Fibroblast of the aortic adventitia (primary cell): ENCODE measurements at regions not wholly inside any gene's neighbourhood (a gene's known extent, or its start where the extent isn't known, plus 50 kb on each side); places are given as distances from the start of the nearest gene placed in this dataset.

Experiments
- DNase-seq: peaks from one replicate; pipeline ENCODE4 v3.0.0-alpha.2; 2010; ENCODE audit warnings: low read depth
- H3K4me3 ChIP-seq: 2 replicates; pipeline ENCODE4 v1.5.1; 2011; ENCODE audit warnings: low read depth, mild to moderate bottlenecking, control low read depth, low read length, moderate library complexity
- CTCF ChIP-seq: IDR thresholded peaks from 2 replicates; pipeline ENCODE4 v1.5.1; 2011; ENCODE audit warnings: mild to moderate bottlenecking, low read length, control low read depth, inconsistent platforms; ENCODE audit not compliant: insufficient read depth

GRCh38 chr4:10288830-10289537 is 168.2 kb downstream of the ZNF518B start:
- DNase-seq = no peak
- H3K4me3 ChIP-seq = no peak overlapping the region
- no peak for TF ChIP-seq CTCF

- TF ChIP-seq CTCF = no peak
- DNase-seq = no peak
- H3K4me3 ChIP-seq = no peak overlapping the region
These were observed 168.4 kb upstream of the WDR1 start for GRCh38 chr4:10285028-10285427.

DNA sequence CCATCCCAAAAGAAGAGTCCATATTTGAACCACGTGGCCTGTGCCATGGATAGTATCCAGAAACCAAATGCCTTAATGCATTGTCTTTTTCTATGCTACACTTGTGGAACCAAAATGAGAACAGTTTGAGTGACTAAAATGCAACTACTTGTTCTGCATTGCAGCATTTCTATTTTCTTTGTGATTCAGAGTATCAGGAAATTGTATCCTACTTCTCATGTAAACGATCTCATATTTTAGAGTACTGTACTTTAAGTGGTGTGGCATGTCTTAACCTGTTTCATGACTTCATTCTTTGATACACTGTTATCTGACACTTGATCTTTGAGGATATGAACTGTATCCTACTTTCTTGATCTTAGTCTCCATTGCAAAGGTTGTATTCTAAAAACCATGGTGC is 167.2 kb upstream of the WDR1 start:
- no peak for DNase-seq
- TF ChIP-seq CTCF = no peak
- no peak overlapping the region for H3K4me3 ChIP-seq

DNA sequence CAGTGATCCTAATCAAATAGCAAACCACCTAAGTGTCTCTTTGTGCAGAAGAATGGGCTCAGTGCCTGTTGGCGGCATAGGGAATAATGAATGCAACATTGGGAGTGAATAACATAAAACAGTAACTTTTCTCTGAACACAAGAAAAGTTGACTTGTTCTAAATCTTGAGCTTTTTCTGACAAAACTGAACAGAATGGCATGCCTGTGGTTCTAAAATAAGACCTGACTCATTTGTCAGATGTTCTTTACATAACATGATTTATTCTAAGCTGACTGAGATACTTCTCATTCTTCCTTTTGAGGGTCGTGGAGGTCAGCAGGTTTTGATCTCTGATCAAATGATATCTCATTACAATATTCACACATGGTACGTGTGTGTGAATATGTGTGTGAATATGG is 165.4 kb upstream of the WDR1 start:
- DNase-seq = peak; percentile 56
- TF ChIP-seq CTCF = no peak
- H3K4me3 ChIP-seq = no peak overlapping the region

GRCh38 chr4:10279261-10279660 is 162.7 kb upstream of the WDR1 start:
- H3K4me3 ChIP-seq = no peak overlapping the region
- no peak for DNase-seq

GRCh38 chr4:10278071-10278470 is 161.5 kb upstream of the WDR1 start:
- TF ChIP-seq CTCF = no peak
- DNase-seq = no peak
- H3K4me3 ChIP-seq = no peak overlapping the region

More at GRCh38 chr4:10279261-10279660, 162.7 kb upstream of the WDR1 start:
- TF ChIP-seq CTCF = no peak

DNA sequence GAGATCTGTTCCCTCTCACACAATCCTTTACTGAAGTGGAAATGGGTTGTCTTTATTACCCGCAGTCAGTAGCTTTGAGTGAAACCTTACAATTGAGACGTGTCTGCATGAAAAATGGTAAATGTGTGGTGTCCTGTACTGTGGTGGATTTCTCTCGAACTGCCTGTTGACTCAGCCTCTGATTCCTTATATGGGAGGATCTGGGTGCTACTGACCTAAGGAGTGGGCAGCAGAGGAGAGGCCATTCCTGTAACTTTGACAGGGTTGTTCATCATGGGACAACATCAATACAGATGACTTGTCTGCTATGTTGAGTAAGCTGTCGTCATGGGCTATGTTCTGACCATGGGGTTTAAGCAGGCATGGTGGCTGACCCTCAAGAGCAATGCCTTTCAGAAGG is 159.6 kb upstream of the WDR1 start:
- no peak for DNase-seq
- TF ChIP-seq CTCF = no peak
- no peak overlapping the region for H3K4me3 ChIP-seq
